Skeletal muscle satellite cell (primary cell): ENCODE measurements at regions not wholly inside any gene's neighbourhood (a gene's known extent, or its start where the extent isn't known, plus 50 kb on each side); places are given as distances from the start of the nearest gene placed in this dataset.
A peak's percentile ranks its signal among the peaks of the same experiment; 100 is the strongest.

Source experiments
- H3K27me3 ChIP-seq: 2 replicates; pipeline ENCODE4 v1.7.0; 2013; ENCODE audit warnings: low read length; ENCODE audit not compliant: control insufficient read depth, insufficient read depth
- H3K36me3 ChIP-seq: 2 replicates; pipeline ENCODE4 v1.7.0; 2013; ENCODE audit warnings: mild to moderate bottlenecking, control low read depth, low read length; ENCODE audit not compliant: insufficient read depth
- H3K4me1 ChIP-seq: 2 replicates; pipeline ENCODE4 v1.7.0; 2013; ENCODE audit warnings: low read length; ENCODE audit not compliant: control insufficient read depth, insufficient read depth
- H3K4me2 ChIP-seq: 2 replicates; pipeline ENCODE4 v1.7.0; 2013; ENCODE audit warnings: mild to moderate bottlenecking, low read length
- H3K4me3 ChIP-seq: 2 replicates; pipeline ENCODE4 v1.7.0; 2013; ENCODE audit warnings: low read length
- H3K9ac ChIP-seq: 2 replicates; pipeline ENCODE4 v1.7.0; 2013; ENCODE audit warnings: mild to moderate bottlenecking, low read depth, low read length, moderate library complexity
- H3K9me3 ChIP-seq: replicated peaks from 2 replicates; pipeline ENCODE4 v1.7.0; 2013; ENCODE audit warnings: mild to moderate bottlenecking, control low read depth, low read length

- no peaks in the 10 kb centered on the region for H3K27me3 ChIP-seq
- H3K36me3 ChIP-seq = no peaks in the 10 kb centered on the region
- peaks cover 23% of the 10 kb centered on the region for H3K4me1 ChIP-seq
- H3K4me3 ChIP-seq = no peak overlapping the region
- no peaks in the 10 kb centered on the region for H3K9me3 ChIP-seq
- H3K4me2 ChIP-seq = peak overlapping the region; percentile 45
- peak overlapping the region; percentile 15 for H3K9ac ChIP-seq
Observed at GRCh38 chr13:74218291-74218690, 84.1 kb upstream of the KLF12 start.

DNA sequence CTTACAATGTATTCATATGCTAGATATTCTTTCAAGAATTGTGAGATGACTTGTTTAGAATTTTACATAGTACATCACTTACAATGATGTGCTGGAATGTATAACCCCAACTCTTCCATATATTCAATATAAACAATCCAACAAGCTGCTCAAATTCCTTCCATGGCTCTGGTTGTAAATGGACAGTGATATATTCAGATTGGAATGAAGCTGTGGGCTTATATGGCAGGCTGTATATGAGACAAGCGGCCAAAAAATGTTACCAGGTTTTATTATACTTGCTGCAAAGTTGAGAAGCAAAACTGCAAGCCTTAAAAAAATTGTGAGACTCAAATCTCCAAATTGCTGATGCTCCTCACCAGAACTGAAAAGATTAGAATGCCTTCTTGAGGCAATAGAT, 83.6 kb upstream of the KLF12 start:
- Histone ChIP-seq H3K9ac (peak overlapping the region; percentile 15), H3K4me1 (peaks cover 23% of the 10 kb centered on the region), H3K27me3 (no peaks in the 10 kb centered on the region), H3K4me2 (peak overlapping the region; percentile 45), H3K36me3 (no peaks in the 10 kb centered on the region), H3K9me3 (no peaks in the 10 kb centered on the region), H3K4me3 (no peak overlapping the region)

DNA sequence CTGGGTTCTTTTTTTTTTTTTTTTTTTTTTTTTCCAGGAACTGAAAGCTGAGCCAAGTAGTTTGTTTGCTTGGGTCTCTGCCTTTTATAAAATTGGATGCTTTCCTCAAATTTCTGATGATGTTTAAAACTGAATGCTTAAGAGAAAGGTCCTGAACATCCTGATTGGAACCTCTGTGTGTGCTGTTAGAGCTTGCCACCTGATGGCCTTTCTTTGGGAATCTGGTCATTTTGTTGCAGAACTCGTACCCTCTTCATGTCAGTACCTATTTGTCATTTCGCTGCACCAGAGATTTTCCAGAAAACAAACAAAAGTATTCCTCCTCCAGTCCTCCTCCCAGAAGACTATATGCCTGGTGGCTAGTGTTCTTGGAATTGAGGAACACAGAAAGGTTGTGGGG, 81.2 kb upstream of the KLF12 start:
- Histone ChIP-seq H3K4me1 (peaks cover 34% of the 10 kb centered on the region), H3K4me2 (no peak overlapping the region), H3K4me3 (no peak overlapping the region), H3K9ac (no peak overlapping the region), H3K9me3 (no peaks in the 10 kb centered on the region), H3K27me3 (no peaks in the 10 kb centered on the region), H3K36me3 (no peaks in the 10 kb centered on the region)

DNA sequence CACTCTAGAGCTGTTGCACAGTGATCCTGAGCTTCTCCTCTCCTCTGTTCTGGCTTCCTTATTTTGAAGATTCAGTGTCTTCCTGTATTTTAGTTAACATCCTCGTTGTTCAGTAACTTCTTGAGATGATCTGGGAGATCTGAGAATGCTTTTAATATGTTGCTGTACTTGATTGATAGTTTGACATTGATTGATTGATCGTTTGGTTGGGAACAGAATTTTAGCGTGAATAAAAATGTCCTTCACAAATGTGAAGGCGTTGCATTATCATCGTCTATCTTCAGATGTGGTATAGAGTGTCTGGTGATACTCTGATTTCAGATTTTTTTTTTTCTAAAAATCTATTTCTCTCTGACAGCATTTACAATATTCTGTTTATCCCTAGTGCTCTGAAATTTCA, 80.1 kb upstream of the KLF12 start:
- H3K9ac ChIP-seq = no peak overlapping the region
- no peak overlapping the region for H3K4me2 ChIP-seq
- H3K36me3 ChIP-seq = no peaks in the 10 kb centered on the region
- H3K4me3 ChIP-seq = no peak overlapping the region
- no peaks in the 10 kb centered on the region for H3K9me3 ChIP-seq
- peaks cover 31% of the 10 kb centered on the region for H3K4me1 ChIP-seq
- no peaks in the 10 kb centered on the region for H3K27me3 ChIP-seq

- Histone ChIP-seq H3K36me3 (no peaks in the 10 kb centered on the region), H3K4me1 (peaks cover 29% of the 10 kb centered on the region), H3K4me2 (peak overlapping the region; percentile 61), H3K4me3 (peak overlapping the region; percentile 18), H3K27me3 (no peaks in the 10 kb centered on the region), H3K9ac (peak overlapping the region; percentile 64), H3K9me3 (no peaks in the 10 kb centered on the region)
Observed at GRCh38 chr13:74210693-74211393, 76.6 kb upstream of the KLF12 start.

GRCh38 chr13:74206855-74207254, 72.7 kb upstream of the KLF12 start:
- Histone ChIP-seq H3K4me3 (no peak overlapping the region), H3K9me3 (no peaks in the 10 kb centered on the region), H3K4me1 (peaks cover 51% of the 10 kb centered on the region), H3K27me3 (no peaks in the 10 kb centered on the region), H3K36me3 (no peaks in the 10 kb centered on the region), H3K4me2 (no peak overlapping the region), H3K9ac (peak overlapping the region; percentile 3)

- no peak overlapping the region for H3K4me3 ChIP-seq
- no peak overlapping the region for H3K4me2 ChIP-seq
- peaks cover 44% of the 10 kb centered on the region for H3K4me1 ChIP-seq
- H3K36me3 ChIP-seq = no peaks in the 10 kb centered on the region
- H3K9ac ChIP-seq = peak overlapping the region; percentile 57
- H3K27me3 ChIP-seq = no peaks in the 10 kb centered on the region
- H3K9me3 ChIP-seq = no peaks in the 10 kb centered on the region
Observed at GRCh38 chr13:74206061-74206561, 71.9 kb upstream of the KLF12 start.

GRCh38 chr13:74205313-74205690, 71.1 kb upstream of the KLF12 start:
- Histone ChIP-seq H3K4me1 (peaks cover 38% of the 10 kb centered on the region), H3K4me2 (no peak overlapping the region), H3K9me3 (no peaks in the 10 kb centered on the region), H3K27me3 (no peaks in the 10 kb centered on the region), H3K9ac (peak overlapping the region; percentile 57), H3K4me3 (no peak overlapping the region), H3K36me3 (no peaks in the 10 kb centered on the region)

DNA sequence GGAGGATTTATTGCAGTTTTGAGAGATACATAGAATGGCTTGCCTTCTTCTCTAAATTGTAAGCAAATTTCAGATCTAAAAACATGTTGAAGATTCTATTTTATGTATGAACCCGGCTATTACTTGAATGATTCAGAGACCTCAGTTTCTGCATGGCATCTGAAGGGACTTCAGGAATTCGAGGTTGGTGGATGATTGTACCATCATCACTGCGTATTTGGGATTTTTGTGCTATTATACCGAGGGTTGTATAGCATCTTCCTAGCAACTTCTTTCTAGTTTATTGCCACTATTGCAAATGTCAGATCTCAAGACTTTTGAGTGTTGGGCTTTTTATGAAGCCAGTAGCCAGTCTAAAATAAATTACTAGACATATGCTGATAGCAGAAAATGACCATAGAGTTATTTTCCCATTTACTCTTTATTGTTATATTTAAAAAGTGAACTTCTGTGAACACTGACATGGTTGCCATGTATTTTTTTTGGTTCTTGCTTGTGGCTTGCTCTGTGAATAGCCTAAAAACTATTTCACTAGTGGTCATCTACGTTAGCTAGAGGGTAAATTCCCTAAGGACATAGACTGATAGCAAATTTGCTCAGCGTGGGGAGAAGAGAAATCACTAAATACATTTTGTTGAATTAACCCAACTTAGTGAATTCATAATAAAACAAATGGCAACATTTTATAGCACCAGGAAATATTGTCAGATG, 70.6 kb upstream of the KLF12 start:
- no peaks in the 10 kb centered on the region for H3K27me3 ChIP-seq
- peak overlapping the region; percentile 57 for H3K9ac ChIP-seq
- peaks cover 35% of the 10 kb centered on the region for H3K4me1 ChIP-seq
- H3K4me2 ChIP-seq = no peak overlapping the region
- no peak overlapping the region for H3K4me3 ChIP-seq
- H3K9me3 ChIP-seq = no peaks in the 10 kb centered on the region
- H3K36me3 ChIP-seq = no peaks in the 10 kb centered on the region

GRCh38 chr13:74203576-74203975, 69.4 kb upstream of the KLF12 start:
- Histone ChIP-seq H3K36me3 (no peaks in the 10 kb centered on the region), H3K9ac (no peak overlapping the region), H3K27me3 (no peaks in the 10 kb centered on the region), H3K4me2 (no peak overlapping the region), H3K9me3 (no peaks in the 10 kb centered on the region), H3K4me3 (no peak overlapping the region), H3K4me1 (peaks cover 35% of the 10 kb centered on the region)

DNA sequence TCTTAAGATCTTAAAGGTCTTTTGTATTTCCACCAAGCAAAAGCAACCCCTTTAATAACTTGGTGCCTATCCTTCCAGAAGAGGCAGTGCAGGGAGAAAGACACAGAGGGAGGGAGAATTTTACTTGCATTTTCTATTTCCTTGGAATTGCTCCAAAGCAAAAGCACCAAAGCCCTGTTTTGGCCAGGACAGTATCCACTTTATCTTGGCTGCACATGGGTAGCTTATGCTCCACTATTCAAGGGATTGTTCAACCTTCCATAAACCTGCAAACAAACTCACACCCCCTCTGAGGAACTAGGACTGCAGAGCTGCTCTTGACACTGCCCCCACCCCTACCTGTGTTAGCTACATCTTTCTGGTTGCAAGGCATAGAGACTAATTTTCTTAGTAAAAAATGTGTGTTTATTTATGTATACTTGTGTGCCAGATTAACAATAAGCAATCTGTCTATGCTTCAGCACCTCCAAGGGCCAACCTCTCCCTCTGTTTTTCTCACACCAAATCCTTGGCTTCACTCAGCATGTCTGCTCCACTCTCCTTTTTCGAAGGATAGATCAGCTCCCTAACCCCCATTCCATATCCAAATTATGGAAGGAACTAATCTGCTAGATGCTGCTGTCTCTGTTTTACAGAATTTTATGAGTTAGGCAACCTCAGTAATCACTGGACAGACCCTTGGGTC, 68.1 kb upstream of the KLF12 start:
- H3K4me3 ChIP-seq = no peak overlapping the region
- no peaks in the 10 kb centered on the region for H3K9me3 ChIP-seq
- H3K4me2 ChIP-seq = no peak overlapping the region
- H3K4me1 ChIP-seq = peaks cover 35% of the 10 kb centered on the region
- H3K9ac ChIP-seq = no peak overlapping the region
- H3K27me3 ChIP-seq = no peaks in the 10 kb centered on the region
- H3K36me3 ChIP-seq = no peaks in the 10 kb centered on the region
